Superior temporal gyrus (tissue), 1 donor: ENCODE measurements at regions not wholly inside any gene's neighbourhood (a gene's known extent, or its start where the extent isn't known, plus 50 kb on each side); places are given as distances from the start of the nearest gene placed in this dataset.

Source experiments
- DNase-seq: peaks from one replicate; pipeline ENCODE4 v3.0.0-alpha.2; 2016; ENCODE audit errors: extremely low spot score

- no peak for DNase-seq
Measured at GRCh38 chr9:16092142-16093091, 539.6 kb downstream of the CCDC171 start.

- no peak for DNase-seq
Measured at GRCh38 chr9:16098306-16098705, 545.5 kb downstream of the CCDC171 start.

- DNase-seq: peak; percentile 33
Measured at GRCh38 chr9:16099732-16100536, 547.1 kb downstream of the CCDC171 start.

- DNase-seq: no peak
Measured at GRCh38 chr9:16100537-16101091, 547.8 kb downstream of the CCDC171 start.

GRCh38 chr9:16102154-16102553 is 549.3 kb downstream of the CCDC171 start:
- DNase-seq: no peak

GRCh38 chr9:16103620-16104397 is 551.0 kb downstream of the CCDC171 start:
- no peak for DNase-seq

- no peak for DNase-seq
Measured at GRCh38 chr9:16105168-16106020, 552.6 kb downstream of the CCDC171 start.

GRCh38 chr9:16106021-16106571 is 553.3 kb downstream of the CCDC171 start:
- DNase-seq: no peak

- no peak for DNase-seq
Measured at GRCh38 chr9:16112116-16112515, 559.3 kb downstream of the CCDC171 start.

- no peak for DNase-seq
Measured at GRCh38 chr9:16115994-16116393, 563.2 kb downstream of the CCDC171 start.

- DNase-seq: no peak
Measured at GRCh38 chr9:16118043-16118442, 565.2 kb downstream of the CCDC171 start.

GRCh38 chr9:16119261-16120230 is 566.7 kb downstream of the CCDC171 start:
- no peak for DNase-seq

- no peak for DNase-seq
Measured at GRCh38 chr9:16120231-16120641, 567.4 kb downstream of the CCDC171 start.

- no peak for DNase-seq
Measured at GRCh38 chr9:16120727-16121126, 567.9 kb downstream of the CCDC171 start.

- DNase-seq: no peak
Measured at GRCh38 chr9:16121168-16121567, 568.3 kb downstream of the CCDC171 start.

GRCh38 chr9:16121601-16122286 is 568.9 kb downstream of the CCDC171 start:
- no peak for DNase-seq

GRCh38 chr9:16125629-16126028 is 572.8 kb downstream of the CCDC171 start:
- no peak for DNase-seq

GRCh38 chr9:16126042-16126441 is 573.2 kb downstream of the CCDC171 start:
- DNase-seq: no peak
